Naive thymus-derived CD4-positive, alpha-beta T cell (primary cell): ENCODE measurements at regions not wholly inside any gene's neighbourhood (a gene's known extent, or its start where the extent isn't known, plus 50 kb on each side); places are given as distances from the start of the nearest gene placed in this dataset.
A peak's percentile ranks its signal among the peaks of the same experiment; 100 is the strongest.

ENCODE experiments used
- ATAC-seq: fragments of 150-1000 bp; cut with Tn5 transposase; 2 replicates; pipeline ENCODE4 v1.10.0; 2021; ENCODE audit warnings: mild to moderate bottlenecking, moderate library complexity
- CTCF ChIA-PET: fragments of 350-600 bp; sonication (Branson Sonifier 250); formaldehyde crosslinking; loops from one replicate; lab custom pipeline; 2021; ENCODE audit warnings: antibody characterized with exemption; lab: Charles Lee
- POLR2A ChIA-PET: fragments of 350-600 bp; sonication (Branson Sonifier 250); formaldehyde crosslinking; loops from one replicate; lab custom pipeline; 2021; ENCODE audit warnings: antibody characterized with exemption, inconsistent platforms; lab: Charles Lee
- DNase-seq, 9 donors: peaks; one replicate each; pipeline versions ENCODE4 v3.0.0 to v3.0.0-alpha.2; 2020 to 2022; ENCODE audit warnings: mixed read lengths in 1 of 9
- H3K27ac ChIP-seq: one replicate; pipeline ENCODE4 v1.7.0; 2013; ENCODE audit warnings: mild to moderate bottlenecking, low read depth, low read length, moderate library complexity
- H3K27me3 ChIP-seq, 2 donors: one replicate each; pipeline ENCODE4 v1.7.0; 2013; ENCODE audit warnings: low read length in 2 of 2, mild to moderate bottlenecking in 2 of 2, moderate library complexity in 2 of 2; ENCODE audit not compliant: control insufficient read depth in 2 of 2, insufficient read depth in 2 of 2
- H3K36me3 ChIP-seq, 3 experiments: 1 replicate in 2 of 3; 2 replicates in 1 of 3; pipeline ENCODE4 v1.7.0; 2013; ENCODE audit warnings: low read length in 3 of 3, mild to moderate bottlenecking in 3 of 3, moderate library complexity in 1 of 3; ENCODE audit not compliant: insufficient read depth in 3 of 3, control insufficient read depth in 2 of 3
- H3K4me1 ChIP-seq, 2 donors: one replicate each; pipeline ENCODE4 v1.7.0; 2013; ENCODE audit warnings: low read length in 2 of 2, mild to moderate bottlenecking in 2 of 2, moderate library complexity in 1 of 2; ENCODE audit not compliant: control insufficient read depth in 2 of 2, insufficient read depth in 2 of 2
- H3K4me3 ChIP-seq: 2 replicates; pipeline ENCODE4 v1.7.0; 2013; ENCODE audit warnings: mild to moderate bottlenecking, low read length
- H3K9me3 ChIP-seq, 3 experiments: 1 replicate in 2 of 3; 2 replicates in 1 of 3; pipeline ENCODE4 v1.7.0; 2013; ENCODE audit warnings: low read length in 3 of 3; ENCODE audit not compliant: control insufficient read depth in 2 of 3
- H3K27ac Mint-ChIP-seq, 9 donors: one replicate each; pipeline ENCODE4 v1.8.0; 2020 to 2022; ENCODE audit warnings: mixed read lengths in 9 of 9, mild to moderate bottlenecking in 8 of 9, moderate library complexity in 5 of 9, inconsistent platforms in 2 of 9
- H3K27me3 Mint-ChIP-seq, 5 donors: one replicate each; pipeline ENCODE4 v1.8.0; 2021 to 2022; ENCODE audit warnings: mixed read lengths in 5 of 5, mild to moderate bottlenecking in 1 of 5
- H3K36me3 Mint-ChIP-seq, 5 donors: one replicate each; pipeline ENCODE4 v1.8.0; 2020 to 2022; ENCODE audit warnings: mixed read lengths in 5 of 5, mild to moderate bottlenecking in 3 of 5, inconsistent platforms in 1 of 5
- H3K4me1 Mint-ChIP-seq, 7 donors: one replicate each; pipeline ENCODE4 v1.8.0; 2020 to 2022; ENCODE audit warnings: mixed read lengths in 7 of 7, mild to moderate bottlenecking in 3 of 7, inconsistent platforms in 1 of 7
- H3K4me3 Mint-ChIP-seq, 10 donors: one replicate each; pipeline ENCODE4 v1.8.0; 2020 to 2022; ENCODE audit warnings: mild to moderate bottlenecking in 10 of 10, mixed read lengths in 10 of 10, moderate library complexity in 6 of 10, inconsistent platforms in 2 of 10
- H3K9me3 Mint-ChIP-seq, 11 donors: one replicate each; pipeline ENCODE4 v1.8.0; 2020 to 2022; ENCODE audit warnings: mixed read lengths in 11 of 11, mild to moderate bottlenecking in 4 of 11, inconsistent platforms in 1 of 11, moderate library complexity in 1 of 11
- intact Hi-C, 2 donors: fragments of 100-400 bp; cut with micrococcal nuclease; formaldehyde crosslinking; loops; one replicate each; pipeline ENCODE4 v1.15.1; 2023

DNA sequence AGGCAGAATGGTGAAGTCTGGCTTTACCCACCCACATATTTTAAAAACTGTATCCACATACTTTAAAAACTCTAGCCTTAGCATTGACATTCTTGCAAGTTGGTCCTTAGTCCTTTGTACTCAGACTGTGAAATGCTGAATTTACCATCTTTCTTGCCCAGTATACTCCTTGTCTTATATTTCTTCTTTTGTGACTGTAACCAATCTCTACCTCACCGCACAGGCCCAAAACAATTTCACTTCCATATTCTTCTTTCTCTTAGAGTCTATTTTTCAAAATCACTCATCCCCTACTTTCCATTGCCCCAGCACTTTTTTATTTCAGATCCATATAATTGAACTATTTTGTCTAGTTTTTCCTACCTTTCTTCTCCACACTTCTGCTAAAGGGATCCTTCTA, 892.4 kb upstream of the B3GALT2 start:
- H3K27ac ChIP-seq = no peak overlapping the region
- no peak overlapping the region for H3K27ac Mint-ChIP-seq
- no peak overlapping the region for H3K4me3 ChIP-seq
- peaks cover 0 to 8% (median 0%) of the 10 kb centered on the region in 11 donors for H3K9me3 Mint-ChIP-seq
- H3K36me3 Mint-ChIP-seq = peaks cover 0 to 8% (median 0%) of the 10 kb centered on the region in 5 donors
- no peaks in the 10 kb centered on the region for H3K27me3 Mint-ChIP-seq
- ChIA-PET CTCF (no interaction called here), POLR2A (no interaction called here)
- DNase-seq (no peak), ATAC-seq (no peak)
- H3K27me3 ChIP-seq = no peaks in the 10 kb centered on the region
- no peaks in the 10 kb centered on the region for H3K9me3 ChIP-seq
- H3K4me1 ChIP-seq = no peaks in the 10 kb centered on the region
- intact Hi-C loops = no loop called here
- no peak overlapping the region for H3K4me3 Mint-ChIP-seq
- H3K4me1 Mint-ChIP-seq = peaks cover 0 to 9% (median 2%) of the 10 kb centered on the region in 7 donors
- H3K36me3 ChIP-seq = no peaks in the 10 kb centered on the region

DNA sequence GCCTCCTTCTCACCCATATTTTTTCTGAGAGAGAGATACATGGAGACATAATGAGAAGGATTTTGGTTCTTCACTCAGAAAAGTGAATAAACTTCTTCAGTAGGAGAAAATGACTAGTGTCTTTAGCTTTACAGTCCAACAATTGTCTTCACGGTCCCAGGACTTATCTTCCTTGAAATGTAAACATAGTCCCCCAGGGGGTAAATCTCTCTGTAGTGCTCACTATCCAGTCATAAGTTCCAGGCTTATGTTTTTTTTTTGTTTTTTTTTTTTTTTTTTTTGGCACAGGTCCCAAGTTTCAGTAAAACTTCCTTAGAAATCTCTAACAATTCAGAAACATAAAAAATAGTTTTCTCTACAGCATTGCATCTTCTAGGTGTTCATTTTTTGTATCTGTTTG, 890.2 kb upstream of the B3GALT2 start:
- no peaks in the 10 kb centered on the region for H3K36me3 ChIP-seq
- no peaks in the 10 kb centered on the region for H3K9me3 ChIP-seq
- Mint-ChIP-seq H3K27me3 (no peaks in the 10 kb centered on the region), H3K4me1 (peaks cover 0 to 9% (median 2%) of the 10 kb centered on the region in 7 donors), H3K27ac (no peak overlapping the region), H3K36me3 (peaks cover 0 to 4% (median 0%) of the 10 kb centered on the region in 5 donors), H3K9me3 (peaks cover 0 to 8% (median 0%) of the 10 kb centered on the region in 11 donors), H3K4me3 (no peak overlapping the region)
- DNase-seq (no peak), ATAC-seq (no peak)
- POLR2A ChIA-PET = no interaction called here
- CTCF ChIA-PET = interaction anchor here (0.7 kb wide), 1 partner anchor 15 kb away, joined by 3 read pairs; no protein-coding TSS in a partner anchor
- intact Hi-C loops = no loop called here
- no peaks in the 10 kb centered on the region for H3K4me1 ChIP-seq
- H3K27ac ChIP-seq = no peak overlapping the region
- no peak overlapping the region for H3K4me3 ChIP-seq
- H3K27me3 ChIP-seq = no peaks in the 10 kb centered on the region

DNA sequence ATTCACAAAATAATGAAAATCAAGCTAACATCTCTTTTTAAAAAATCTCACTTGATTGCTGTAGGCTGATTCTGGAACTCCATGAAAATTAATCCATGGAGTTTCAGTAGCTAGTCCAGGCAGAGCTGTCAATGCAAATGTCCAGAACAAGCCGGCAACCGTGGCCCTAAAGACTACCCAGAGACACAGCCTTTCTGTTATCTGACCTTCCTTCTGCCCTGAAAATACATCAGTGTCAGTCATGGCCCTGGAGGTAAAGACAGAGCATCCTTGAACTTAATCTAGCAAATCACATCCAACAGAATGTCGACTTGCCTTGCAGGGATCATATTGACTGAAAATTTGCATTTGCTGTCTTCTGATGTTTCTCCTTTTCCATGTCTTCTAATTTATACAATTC, 887.4 kb upstream of the B3GALT2 start:
- no peaks in the 10 kb centered on the region for H3K27me3 ChIP-seq
- POLR2A ChIA-PET = no interaction called here

DNA sequence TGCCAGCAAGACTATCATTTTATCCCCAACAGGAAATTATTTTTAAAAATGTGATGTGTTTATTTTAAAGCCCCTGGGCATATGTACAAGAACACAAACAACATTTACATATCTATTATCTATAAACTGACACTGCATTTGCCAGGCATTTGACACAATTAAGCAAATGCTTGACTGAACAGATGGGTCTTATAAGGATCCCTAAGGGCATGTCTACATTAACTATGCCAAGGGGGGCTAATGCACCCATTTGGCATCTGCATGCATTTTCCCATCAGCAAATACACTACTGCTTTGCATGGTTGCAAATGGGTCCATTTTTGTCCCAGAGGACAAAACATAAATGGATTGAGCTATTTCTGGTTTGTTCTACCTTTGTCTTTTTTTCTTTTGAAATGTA, 884.8 kb upstream of the B3GALT2 start:
- DNase-seq (no peak), ATAC-seq (no peak)
- intact Hi-C loops = loop anchor here in 1 of 2 donors (2.0 kb wide), 1 partner anchor 14 kb away; no protein-coding TSS in a partner anchor
- Mint-ChIP-seq H3K9me3 (peaks cover 0 to 5% (median 0%) of the 10 kb centered on the region in 11 donors), H3K36me3 (peaks cover 0 to 13% (median 4%) of the 10 kb centered on the region in 5 donors), H3K4me3 (no peak overlapping the region), H3K27me3 (no peaks in the 10 kb centered on the region), H3K27ac (no peak overlapping the region), H3K4me1 (peaks cover 0 to 12% (median 4%) of the 10 kb centered on the region in 7 donors)
- Histone ChIP-seq H3K4me1 (no peaks in the 10 kb centered on the region), H3K27me3 (no peaks in the 10 kb centered on the region), H3K9me3 (no peaks in the 10 kb centered on the region), H3K4me3 (no peak overlapping the region), H3K27ac (no peak overlapping the region), H3K36me3 (no peaks in the 10 kb centered on the region)
- ChIA-PET POLR2A (no interaction called here), CTCF (interaction anchor here (0.6 kb wide), 1 partner anchor 614 kb away, joined by 3 read pairs; no protein-coding TSS in a partner anchor)

More for the DNA sequence above, 887.4 kb upstream of the B3GALT2 start:
- Mint-ChIP-seq H3K27me3 (no peaks in the 10 kb centered on the region), H3K4me3 (no peak overlapping the region), H3K4me1 (peaks cover 0 to 9% (median 2%) of the 10 kb centered on the region in 7 donors), H3K36me3 (peaks cover 0 to 4% (median 0%) of the 10 kb centered on the region in 5 donors), H3K9me3 (peaks cover 0 to 8% (median 0%) of the 10 kb centered on the region in 11 donors), H3K27ac (peak overlapping the region in 1 of 9 donors; percentile 14)
- DNase-seq (no peak), ATAC-seq (no peak)
- intact Hi-C loops = no loop called here
- Histone ChIP-seq H3K27ac (no peak overlapping the region), H3K4me1 (no peaks in the 10 kb centered on the region), H3K36me3 (no peaks in the 10 kb centered on the region), H3K9me3 (no peaks in the 10 kb centered on the region), H3K4me3 (no peak overlapping the region)
- CTCF ChIA-PET = no interaction called here

DNA sequence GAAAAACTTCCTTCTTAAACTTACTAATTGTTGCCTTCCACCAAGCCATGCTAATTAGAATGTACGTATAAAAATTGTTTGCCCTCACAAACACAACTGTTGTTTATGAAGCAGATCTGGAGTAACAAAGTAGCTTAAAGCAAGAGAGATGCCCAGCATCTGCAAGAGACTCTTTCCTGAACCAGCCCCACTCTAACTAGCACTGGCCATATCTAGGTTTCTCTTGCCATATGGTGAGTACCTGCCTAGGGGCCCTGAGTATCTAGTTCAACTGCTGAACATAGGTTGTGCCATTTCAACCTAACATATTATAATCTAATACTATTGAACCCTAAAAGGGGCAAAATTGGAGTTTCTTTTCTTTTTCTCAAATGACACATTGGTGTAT, 883.4 kb upstream of the B3GALT2 start:
- ATAC-seq (no peak), DNase-seq (no peak)
- H3K36me3 Mint-ChIP-seq = peaks cover 0 to 13% (median 5%) of the 10 kb centered on the region in 5 donors
- no peaks in the 10 kb centered on the region for H3K36me3 ChIP-seq
- H3K9me3 Mint-ChIP-seq = peaks cover 0 to 5% (median 0%) of the 10 kb centered on the region in 11 donors
- ChIA-PET POLR2A (interaction anchor here (0.6 to 0.7 kb wide), 2 partner anchors 22 to 405 kb away, joined by 3 to 5 read pairs; no protein-coding TSS in a partner anchor), CTCF (no interaction called here)
- no peak overlapping the region for H3K27ac Mint-ChIP-seq
- no peaks in the 10 kb centered on the region for H3K27me3 ChIP-seq
- no peaks in the 10 kb centered on the region for H3K9me3 ChIP-seq
- no peaks in the 10 kb centered on the region for H3K27me3 Mint-ChIP-seq
- H3K4me1 Mint-ChIP-seq = peaks cover 0 to 12% (median 5%) of the 10 kb centered on the region in 7 donors
- no peak overlapping the region for H3K4me3 ChIP-seq
- intact Hi-C loops = loop anchor here in 1 of 2 donors (2.0 kb wide), 1 partner anchor 13 kb away; no protein-coding TSS in a partner anchor
- no peak overlapping the region for H3K4me3 Mint-ChIP-seq
- no peaks in the 10 kb centered on the region for H3K4me1 ChIP-seq
- H3K27ac ChIP-seq = no peak overlapping the region

DNA sequence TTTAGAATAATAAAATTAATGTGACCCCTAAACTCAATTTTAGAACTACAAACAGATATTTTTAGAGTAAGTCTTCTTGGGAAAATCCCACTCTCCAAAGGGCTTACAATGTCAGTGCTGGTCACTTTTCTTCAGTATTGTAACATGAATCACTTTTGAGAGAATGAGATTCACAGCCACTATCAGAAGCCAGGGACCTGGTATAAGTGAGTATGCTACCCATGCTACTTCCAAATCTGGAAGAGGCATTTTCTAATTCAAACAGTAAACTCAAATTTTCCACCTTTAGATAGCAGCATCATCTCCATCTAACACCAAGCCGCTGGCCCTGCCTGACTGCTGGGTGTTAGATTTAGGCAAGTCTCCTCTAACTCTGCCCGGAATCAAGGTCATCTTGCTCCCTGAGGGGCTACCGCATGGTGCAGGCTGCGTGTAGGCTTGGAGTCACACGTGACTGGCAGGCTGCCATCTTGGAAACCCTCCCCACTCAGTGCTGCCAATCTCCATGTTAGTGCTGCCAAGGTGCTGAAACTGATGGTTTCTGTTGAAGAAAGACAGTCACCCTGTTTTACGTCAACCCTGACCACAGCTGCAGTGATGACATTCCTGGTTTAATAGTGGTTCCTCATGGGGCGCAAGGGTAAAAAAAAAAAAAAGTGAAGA, 882.9 kb upstream of the B3GALT2 start:
- DNase-seq (no peak), ATAC-seq (no peak)
- Mint-ChIP-seq H3K36me3 (peaks cover 0 to 13% (median 5%) of the 10 kb centered on the region in 5 donors), H3K27me3 (no peaks in the 10 kb centered on the region), H3K4me1 (peaks cover 0 to 12% (median 2%) of the 10 kb centered on the region in 7 donors), H3K27ac (no peak overlapping the region), H3K4me3 (no peak overlapping the region), H3K9me3 (peaks cover 0 to 5% (median 0%) of the 10 kb centered on the region in 11 donors)
- Histone ChIP-seq H3K4me1 (no peaks in the 10 kb centered on the region), H3K36me3 (no peaks in the 10 kb centered on the region), H3K27ac (no peak overlapping the region), H3K9me3 (no peaks in the 10 kb centered on the region), H3K27me3 (no peaks in the 10 kb centered on the region), H3K4me3 (no peak overlapping the region)
- intact Hi-C loops = no loop called here
- CTCF ChIA-PET = no interaction called here
- POLR2A ChIA-PET = interaction anchor here (0.7 kb wide), 1 partner anchor 405 kb away, joined by 5 read pairs; no protein-coding TSS in a partner anchor
